ENCODE measurements at regions not wholly inside any gene's neighbourhood (a gene's known extent, or its start where the extent isn't known, plus 50 kb on each side); places are given as distances from the start of the nearest gene placed in this dataset.

GRCh38 chr5:87787625-87788256 is 375.0 kb upstream of the CCNH start:
- Histone ChIP-seq H3K27ac (no peak overlapping the region), H3K9ac (no peak overlapping the region), H2AFZ (ENCODE audit: low read depth) (no peak overlapping the region), H3K4me3 (IDR thresholded peaks at IDR 0.05; ENCODE audit: insufficient read depth, low read depth, low read length) (no peak overlapping the region), H3K36me3 (ENCODE audit: insufficient read depth) (no peaks in the 10 kb centered on the region), H3K79me2 (ENCODE audit: insufficient read depth, low read depth) (no peaks in the 10 kb centered on the region), H4K20me1 (ENCODE audit: insufficient read depth) (no peaks in the 10 kb centered on the region), H3K4me2 (no peak overlapping the region), H3K27me3 (ENCODE audit: insufficient read depth, low read depth) (no peaks in the 10 kb centered on the region), H3K4me1 (ENCODE audit: low read depth, poor library complexity, severe bottlenecking) (peaks cover 16% of the 10 kb centered on the region)
- TF ChIP-seq, protein P1, sequence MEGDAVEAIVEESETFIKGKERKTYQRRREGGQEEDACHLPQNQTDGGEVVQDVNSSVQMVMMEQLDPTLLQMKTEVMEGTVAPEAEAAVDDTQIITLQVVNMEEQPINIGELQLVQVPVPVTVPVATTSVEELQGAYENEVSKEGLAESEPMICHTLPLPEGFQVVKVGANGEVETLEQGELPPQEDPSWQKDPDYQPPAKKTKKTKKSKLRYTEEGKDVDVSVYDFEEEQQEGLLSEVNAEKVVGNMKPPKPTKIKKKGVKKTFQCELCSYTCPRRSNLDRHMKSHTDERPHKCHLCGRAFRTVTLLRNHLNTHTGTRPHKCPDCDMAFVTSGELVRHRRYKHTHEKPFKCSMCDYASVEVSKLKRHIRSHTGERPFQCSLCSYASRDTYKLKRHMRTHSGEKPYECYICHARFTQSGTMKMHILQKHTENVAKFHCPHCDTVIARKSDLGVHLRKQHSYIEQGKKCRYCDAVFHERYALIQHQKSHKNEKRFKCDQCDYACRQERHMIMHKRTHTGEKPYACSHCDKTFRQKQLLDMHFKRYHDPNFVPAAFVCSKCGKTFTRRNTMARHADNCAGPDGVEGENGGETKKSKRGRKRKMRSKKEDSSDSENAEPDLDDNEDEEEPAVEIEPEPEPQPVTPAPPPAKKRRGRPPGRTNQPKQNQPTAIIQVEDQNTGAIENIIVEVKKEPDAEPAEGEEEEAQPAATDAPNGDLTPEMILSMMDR (conservative IDR thresholded peaks at IDR 0.05; ENCODE audit: low read depth, low read length): no peak

- Histone ChIP-seq H3K4me2 (no peak overlapping the region), H3K36me3 (ENCODE audit: insufficient read depth) (no peaks in the 10 kb centered on the region), H4K20me1 (ENCODE audit: insufficient read depth) (no peaks in the 10 kb centered on the region), H3K79me2 (ENCODE audit: insufficient read depth, low read depth) (no peaks in the 10 kb centered on the region), H3K4me1 (ENCODE audit: low read depth, poor library complexity, severe bottlenecking) (peaks cover 16% of the 10 kb centered on the region), H3K9ac (no peak overlapping the region), H3K4me3 (IDR thresholded peaks at IDR 0.05; ENCODE audit: insufficient read depth, low read depth, low read length) (no peak overlapping the region), H2AFZ (ENCODE audit: low read depth) (no peak overlapping the region), H3K27me3 (ENCODE audit: insufficient read depth, low read depth) (no peaks in the 10 kb centered on the region), H3K27ac (no peak overlapping the region)
- TF ChIP-seq, protein P1 (conservative IDR thresholded peaks at IDR 0.05; ENCODE audit: low read depth, low read length): no peak
Observed at GRCh38 chr5:87787086-87787485, 374.4 kb upstream of the CCNH start.

- H3K4me1 ChIP-seq (ENCODE audit: low read depth, poor library complexity, severe bottlenecking): peaks cover 18% of the 10 kb centered on the region
- no peaks in the 10 kb centered on the region for H3K27me3 ChIP-seq (ENCODE audit: insufficient read depth, low read depth)
- H3K4me2 ChIP-seq: no peak overlapping the region
Observed at GRCh38 chr5:87786471-87786870, 373.7 kb upstream of the CCNH start.

DNA sequence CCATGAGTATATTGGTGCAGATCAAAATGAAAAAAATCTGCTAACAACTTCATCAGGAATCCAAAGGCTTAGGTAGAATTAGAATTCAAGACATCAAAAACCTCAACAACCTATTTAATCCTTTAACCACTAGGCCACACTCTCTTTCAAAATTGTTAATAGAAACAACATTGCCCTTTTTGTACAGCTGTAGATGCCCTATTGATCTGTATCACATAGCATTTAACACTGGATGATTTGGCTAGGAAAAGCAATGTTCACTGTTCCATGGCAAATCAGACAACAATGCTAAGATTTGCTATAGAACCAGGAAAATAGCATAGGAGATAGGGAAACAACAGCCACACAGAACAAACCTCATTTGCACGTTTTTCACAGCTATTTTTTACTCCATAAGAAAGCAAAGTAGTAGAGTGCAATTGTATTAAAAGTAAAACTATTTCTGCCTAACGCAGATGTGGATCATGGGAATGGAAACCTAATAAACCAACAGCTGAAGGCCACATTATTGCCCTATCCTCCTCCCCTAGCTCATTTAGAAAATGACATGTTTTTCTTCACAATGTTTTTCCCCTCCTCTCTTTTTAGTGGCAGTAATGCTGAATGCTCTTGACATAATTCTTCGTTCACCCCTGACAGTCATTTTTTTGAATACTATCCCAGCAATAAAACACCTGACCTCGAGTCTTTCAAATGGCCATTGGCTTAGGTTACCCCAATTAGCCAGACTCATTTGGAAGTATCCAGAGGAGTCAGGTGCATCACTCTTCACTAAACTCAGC is 373.0 kb upstream of the CCNH start:
- peaks cover 25% of the 10 kb centered on the region for H3K4me1 ChIP-seq (ENCODE audit: low read depth, poor library complexity, severe bottlenecking)
- H3K4me2 ChIP-seq: no peak overlapping the region
- no peak overlapping the region for H3K4me3 ChIP-seq (IDR thresholded peaks at IDR 0.05; ENCODE audit: insufficient read depth, low read depth, low read length)
- no peaks in the 10 kb centered on the region for H4K20me1 ChIP-seq (ENCODE audit: insufficient read depth)
- H3K79me2 ChIP-seq (ENCODE audit: insufficient read depth, low read depth): no peaks in the 10 kb centered on the region
- H3K9ac ChIP-seq: no peak overlapping the region
- H3K27ac ChIP-seq: no peak overlapping the region
- TF ChIP-seq, protein P1 (conservative IDR thresholded peaks at IDR 0.05; ENCODE audit: low read depth, low read length): no peak
- no peak overlapping the region for H2AFZ ChIP-seq (ENCODE audit: low read depth)
- H3K36me3 ChIP-seq (ENCODE audit: insufficient read depth): no peaks in the 10 kb centered on the region
- H3K27me3 ChIP-seq (ENCODE audit: insufficient read depth, low read depth): no peaks in the 10 kb centered on the region

More at GRCh38 chr5:87786471-87786870, 373.7 kb upstream of the CCNH start:
- Histone ChIP-seq H3K36me3 (ENCODE audit: insufficient read depth) (no peaks in the 10 kb centered on the region), H3K79me2 (ENCODE audit: insufficient read depth, low read depth) (no peaks in the 10 kb centered on the region), H3K9ac (no peak overlapping the region), H3K27ac (no peak overlapping the region), H2AFZ (ENCODE audit: low read depth) (no peak overlapping the region), H3K4me3 (IDR thresholded peaks at IDR 0.05; ENCODE audit: insufficient read depth, low read depth, low read length) (no peak overlapping the region), H4K20me1 (ENCODE audit: insufficient read depth) (no peaks in the 10 kb centered on the region)
- TF ChIP-seq, protein P1 (conservative IDR thresholded peaks at IDR 0.05; ENCODE audit: low read depth, low read length): no peak
